HG02763 (cell line): ENCODE measurements at regions not wholly inside any gene's neighbourhood (a gene's known extent, or its start where the extent isn't known, plus 50 kb on each side); places are given as distances from the start of the nearest gene placed in this dataset.

Source experiments
- ATAC-seq: cut with Tn5 transposase; IDR thresholded peaks from one replicate; pipeline ENCODE4 v1.9.1; 2021; ENCODE audit warnings: mild to moderate bottlenecking, moderate library complexity; ENCODE audit not compliant: unreplicated experiment

- ATAC-seq = no peak
Measured at GRCh38 chr18:37661061-37661460, 95.5 kb upstream of the CELF4 start.

GRCh38 chr18:37660658-37661057 is 95.1 kb upstream of the CELF4 start:
- ATAC-seq = no peak

- ATAC-seq = no peak
Measured at GRCh38 chr18:37659906-37660305, 94.3 kb upstream of the CELF4 start.

GRCh38 chr18:37658894-37659293 is 93.3 kb upstream of the CELF4 start:
- no peak for ATAC-seq

GRCh38 chr18:37657493-37657892 is 91.9 kb upstream of the CELF4 start:
- no peak for ATAC-seq

- ATAC-seq = no peak
Measured at GRCh38 chr18:37654731-37655369, 89.3 kb upstream of the CELF4 start.

GRCh38 chr18:37654034-37654433 is 88.4 kb upstream of the CELF4 start:
- ATAC-seq = no peak

- no peak for ATAC-seq
Measured at GRCh38 chr18:37653618-37654017, 88.0 kb upstream of the CELF4 start.

- ATAC-seq = no peak
Measured at GRCh38 chr18:37649930-37650329, 84.3 kb upstream of the CELF4 start.

GRCh38 chr18:37649416-37649815 is 83.8 kb upstream of the CELF4 start:
- ATAC-seq = no peak

- no peak for ATAC-seq
Measured at GRCh38 chr18:37641573-37641972, 76.0 kb upstream of the CELF4 start.

GRCh38 chr18:37640504-37640903 is 74.9 kb upstream of the CELF4 start:
- ATAC-seq = no peak

GRCh38 chr18:37639846-37640245 is 74.2 kb upstream of the CELF4 start:
- no peak for ATAC-seq

GRCh38 chr18:37637478-37637850 is 71.9 kb upstream of the CELF4 start:
- ATAC-seq = no peak

GRCh38 chr18:37636831-37637477 is 71.4 kb upstream of the CELF4 start:
- ATAC-seq = no peak

GRCh38 chr18:37634516-37634915 is 68.9 kb upstream of the CELF4 start:
- no peak for ATAC-seq

GRCh38 chr18:37631422-37631821 is 65.8 kb upstream of the CELF4 start:
- ATAC-seq = no peak

GRCh38 chr18:37630334-37630733 is 64.7 kb upstream of the CELF4 start:
- ATAC-seq = no peak

- ATAC-seq = no peak
Measured at GRCh38 chr18:37628470-37629220, 63.0 kb upstream of the CELF4 start.

- ATAC-seq = no peak
Measured at GRCh38 chr18:37624318-37624717, 58.7 kb upstream of the CELF4 start.

GRCh38 chr18:37619964-37620363 is 54.4 kb upstream of the CELF4 start:
- no peak for ATAC-seq

- no peak for ATAC-seq
Measured at GRCh38 chr18:37617623-37618022, 52.0 kb upstream of the CELF4 start.
